ENCODE measurements at regions not wholly inside any gene's neighbourhood (a gene's known extent, or its start where the extent isn't known, plus 50 kb on each side); places are given as distances from the start of the nearest gene placed in this dataset.

- DNase-seq: no peak
These were observed 63.0 kb upstream of the NR2F2 start for GRCh38 chr15:96267463-96267862.

GRCh38 chr15:96268442-96269204 is 61.9 kb upstream of the NR2F2 start:
- DNase-seq: no peak

DNA sequence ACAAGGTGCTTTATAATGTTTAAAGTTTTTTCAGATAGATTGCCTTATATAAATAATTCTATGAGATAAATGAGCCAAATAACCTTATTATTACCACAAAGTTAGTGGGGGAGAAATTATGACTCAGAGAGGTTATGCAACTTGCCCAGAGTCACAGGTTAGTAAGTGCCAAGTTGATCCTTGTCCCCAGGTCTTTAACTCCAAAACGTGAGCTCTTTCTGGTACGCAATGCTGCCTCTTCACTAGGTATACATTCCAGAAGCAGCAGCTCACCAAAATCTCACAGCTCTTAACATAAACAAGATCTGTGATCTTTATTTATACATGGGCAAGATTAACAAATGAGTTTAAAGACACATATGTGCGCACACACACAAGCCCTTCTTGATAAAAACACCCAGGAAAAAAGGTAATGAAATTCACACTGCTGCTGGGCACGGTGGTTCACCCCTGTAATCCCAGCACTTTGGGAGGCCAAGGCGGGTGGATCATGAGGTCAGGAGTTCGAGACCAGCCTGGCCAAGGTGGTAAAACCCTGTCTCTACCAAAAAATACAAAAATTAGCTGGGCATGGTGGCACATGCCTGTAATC is 59.8 kb upstream of the NR2F2 start:
- no peak for DNase-seq

DNA sequence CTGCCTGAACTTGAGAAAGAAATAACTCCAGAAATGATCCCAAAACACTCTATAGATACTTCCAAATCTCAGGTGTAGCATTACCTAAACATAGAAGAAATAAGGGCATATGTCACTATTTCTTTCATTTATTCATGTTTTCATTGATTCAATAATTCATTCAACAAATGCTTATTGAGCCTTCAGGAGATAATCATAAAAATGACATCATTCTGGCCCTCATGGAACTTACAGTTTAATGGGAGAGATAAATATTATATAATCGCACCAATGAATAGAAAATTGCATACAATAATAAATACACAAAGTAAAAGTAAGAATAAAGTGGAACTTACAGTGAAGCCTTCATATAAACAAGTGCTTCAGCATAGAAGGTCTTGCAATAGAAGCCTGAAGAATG is 58.1 kb upstream of the NR2F2 start:
- DNase-seq: no peak

- peak; percentile 42 to 47 for DNase-seq
These were observed 57.0 kb upstream of the NR2F2 start for GRCh38 chr15:96273317-96274086.

- DNase-seq: no peak
These were observed 56.4 kb upstream of the NR2F2 start for GRCh38 chr15:96274087-96274440.

GRCh38 chr15:96274698-96275097 is 55.8 kb upstream of the NR2F2 start:
- no peak for DNase-seq

GRCh38 chr15:96276438-96277210 is 53.9 kb upstream of the NR2F2 start:
- no peak for DNase-seq
